NOMO-1 treated with dmso at 0.1 percent for 144 hours (cell line): ENCODE measurements at regions not wholly inside any gene's neighbourhood (a gene's known extent, or its start where the extent isn't known, plus 50 kb on each side); places are given as distances from the start of the nearest gene placed in this dataset.
"Not testable (repeated sequence)": the region's sequence is repeated elsewhere in the genome, so short reads cannot be mapped to it uniquely, and the experiment has no call there.

Experiments
- DNase-seq: peaks from one replicate; lab custom pipeline; 2025; ENCODE audit not compliant: unreplicated experiment; lab: John Stamatoyannopoulos, UW

GRCh38 chr13:73640476-73641179 is 493.6 kb downstream of the KLF12 start:
- not testable (repeated sequence) for DNase-seq

GRCh38 chr13:73635166-73635787 is 498.9 kb downstream of the KLF12 start:
- DNase-seq, result no peak

GRCh38 chr13:73633817-73634460 is 500.3 kb downstream of the KLF12 start:
- no peak for DNase-seq

GRCh38 chr13:73631411-73631810 is 502.8 kb downstream of the KLF12 start:
- DNase-seq, result no peak

GRCh38 chr13:73625562-73626339 is 508.5 kb downstream of the KLF12 start:
- no peak for DNase-seq

- no peak for DNase-seq
Measured at GRCh38 chr13:73623281-73623680, 510.9 kb downstream of the KLF12 start.

- DNase-seq, result no peak
Measured at GRCh38 chr13:73622381-73622780, 511.8 kb downstream of the KLF12 start.

- no peak for DNase-seq
Measured at GRCh38 chr13:73618275-73618865, 515.8 kb downstream of the KLF12 start.

GRCh38 chr13:73616861-73617260 is 517.3 kb downstream of the KLF12 start:
- DNase-seq, result no peak

- DNase-seq, result no peak
Measured at GRCh38 chr13:73610799-73611592, 523.2 kb downstream of the KLF12 start.

GRCh38 chr13:73608711-73609485 is 525.3 kb downstream of the KLF12 start:
- no peak for DNase-seq

GRCh38 chr13:73608157-73608516 is 526.1 kb downstream of the KLF12 start:
- no peak for DNase-seq

GRCh38 chr13:73607489-73608156 is 526.6 kb downstream of the KLF12 start:
- no peak for DNase-seq

GRCh38 chr13:73603646-73604045 is 530.6 kb downstream of the KLF12 start:
- no peak for DNase-seq

GRCh38 chr13:73602295-73602694 is 531.9 kb downstream of the KLF12 start:
- DNase-seq, result no peak

- DNase-seq, result no peak
Measured at GRCh38 chr13:73601708-73602107, 532.5 kb downstream of the KLF12 start.

GRCh38 chr13:73599232-73600128 is 534.7 kb downstream of the KLF12 start:
- DNase-seq, result no peak
